Immature natural killer cell (primary cell): ENCODE measurements at regions not wholly inside any gene's neighbourhood (a gene's known extent, or its start where the extent isn't known, plus 50 kb on each side); places are given as distances from the start of the nearest gene placed in this dataset.
"Not testable (repeated sequence)": the region's sequence is repeated elsewhere in the genome, so short reads cannot be mapped to it uniquely, and the experiment has no call there.

Experiments used
- DNase-seq, 3 donors: peaks; one replicate each; pipeline ENCODE4 v3.0.0; 2022; ENCODE audit warnings: mixed read lengths in 1 of 3
- H3K27ac Mint-ChIP-seq, 6 donors: one replicate each; pipeline ENCODE4 v1.8.0; 2020; ENCODE audit warnings: mixed read lengths in 6 of 6, mild to moderate bottlenecking in 5 of 6, inconsistent platforms in 4 of 6, moderate library complexity in 3 of 6
- H3K27me3 Mint-ChIP-seq, 3 donors: one replicate each; pipeline ENCODE4 v1.8.0; 2020 to 2021; ENCODE audit warnings: low read depth in 3 of 3, mild to moderate bottlenecking in 3 of 3, mixed read lengths in 3 of 3, moderate library complexity in 3 of 3, inconsistent platforms in 1 of 3
- H3K36me3 Mint-ChIP-seq, 3 donors: one replicate each; pipeline ENCODE4 v1.8.0; 2020; ENCODE audit warnings: mixed read lengths in 3 of 3, inconsistent platforms in 2 of 3, mild to moderate bottlenecking in 2 of 3
- H3K4me1 Mint-ChIP-seq, 2 donors: one replicate each; pipeline ENCODE4 v1.8.0; 2020; ENCODE audit warnings: inconsistent platforms in 2 of 2, mild to moderate bottlenecking in 2 of 2, mixed read lengths in 2 of 2, moderate library complexity in 1 of 2
- H3K4me3 Mint-ChIP-seq, 5 donors: one replicate each; pipeline ENCODE4 v1.8.0; 2020; ENCODE audit warnings: mild to moderate bottlenecking in 5 of 5, mixed read lengths in 5 of 5, inconsistent platforms in 3 of 5, moderate library complexity in 3 of 5
- H3K9me3 Mint-ChIP-seq, 6 donors: one replicate each; pipeline ENCODE4 v1.8.0; 2020; ENCODE audit warnings: mild to moderate bottlenecking in 6 of 6, mixed read lengths in 6 of 6, inconsistent platforms in 4 of 6, moderate library complexity in 3 of 6

GRCh38 chr3:64805248-64805647 is 117.4 kb upstream of the ADAMTS9 start:
- DNase-seq, result no peak
- Mint-ChIP-seq H3K27me3 (no peaks in the 10 kb centered on the region), H3K27ac (no peak overlapping the region), H3K36me3 (no peaks in the 10 kb centered on the region), H3K9me3 (peaks cover 0 to 24% (median 8%) of the 10 kb centered on the region in 6 donors), H3K4me1 (no peaks in the 10 kb centered on the region), H3K4me3 (no peak overlapping the region)

- Mint-ChIP-seq H3K27me3 (no peaks in the 10 kb centered on the region), H3K36me3 (no peaks in the 10 kb centered on the region), H3K4me3 (no peak overlapping the region), H3K27ac (no peak overlapping the region), H3K4me1 (no peaks in the 10 kb centered on the region), H3K9me3 (peaks cover 0 to 24% (median 11%) of the 10 kb centered on the region in 6 donors)
- no peak for DNase-seq
These were observed 115.7 kb upstream of the ADAMTS9 start for GRCh38 chr3:64803469-64803868.

GRCh38 chr3:64802460-64802859 is 114.7 kb upstream of the ADAMTS9 start:
- no peak overlapping the region for H3K4me3 Mint-ChIP-seq
- no peak for DNase-seq
- no peaks in the 10 kb centered on the region for H3K36me3 Mint-ChIP-seq
- no peak overlapping the region for H3K27ac Mint-ChIP-seq
- peaks cover 0 to 20% (median 12%) of the 10 kb centered on the region in 6 donors for H3K9me3 Mint-ChIP-seq
- no peaks in the 10 kb centered on the region for H3K4me1 Mint-ChIP-seq
- H3K27me3 Mint-ChIP-seq, result no peaks in the 10 kb centered on the region

- Mint-ChIP-seq H3K36me3 (no peaks in the 10 kb centered on the region), H3K4me3 (no peak overlapping the region), H3K9me3 (peaks cover 0 to 16% (median 11%) of the 10 kb centered on the region in 6 donors), H3K27ac (no peak overlapping the region), H3K27me3 (no peaks in the 10 kb centered on the region), H3K4me1 (no peaks in the 10 kb centered on the region)
- DNase-seq, result no peak
These were observed 114.1 kb upstream of the ADAMTS9 start for GRCh38 chr3:64801856-64802255.

GRCh38 chr3:64799606-64800005 is 111.8 kb upstream of the ADAMTS9 start:
- Mint-ChIP-seq H3K27ac (no peak overlapping the region), H3K36me3 (no peaks in the 10 kb centered on the region), H3K27me3 (no peaks in the 10 kb centered on the region), H3K4me3 (no peak overlapping the region), H3K4me1 (no peaks in the 10 kb centered on the region), H3K9me3 (peaks cover 4 to 16% (median 7%) of the 10 kb centered on the region in 6 donors)
- DNase-seq, result no peak

- Mint-ChIP-seq H3K36me3 (no peaks in the 10 kb centered on the region), H3K27me3 (no peaks in the 10 kb centered on the region), H3K4me1 (no peaks in the 10 kb centered on the region), H3K9me3 (peaks cover 4 to 21% (median 7%) of the 10 kb centered on the region in 6 donors), H3K4me3 (no peak overlapping the region), H3K27ac (no peak overlapping the region)
- no peak for DNase-seq
These were observed 110.5 kb upstream of the ADAMTS9 start for GRCh38 chr3:64798316-64798715.

- H3K36me3 Mint-ChIP-seq, result no peaks in the 10 kb centered on the region
- no peak overlapping the region for H3K4me3 Mint-ChIP-seq
- peaks cover 4 to 9% (median 6%) of the 10 kb centered on the region in 6 donors for H3K9me3 Mint-ChIP-seq
- DNase-seq, result no peak
- H3K27me3 Mint-ChIP-seq, result no peaks in the 10 kb centered on the region
- no peaks in the 10 kb centered on the region for H3K4me1 Mint-ChIP-seq
- no peak overlapping the region for H3K27ac Mint-ChIP-seq
These were observed 109.0 kb upstream of the ADAMTS9 start for GRCh38 chr3:64796607-64797399.

- DNase-seq, result no peak
- H3K9me3 Mint-ChIP-seq, result peaks cover 0 to 18% (median 6%) of the 10 kb centered on the region in 6 donors
- H3K4me3 Mint-ChIP-seq, result no peak overlapping the region
- H3K27me3 Mint-ChIP-seq, result no peaks in the 10 kb centered on the region
- H3K36me3 Mint-ChIP-seq, result peaks cover 0 to 3% (median 0%) of the 10 kb centered on the region in 3 donors
- H3K27ac Mint-ChIP-seq, result no peak overlapping the region
- H3K4me1 Mint-ChIP-seq, result no peaks in the 10 kb centered on the region
These were observed 104.6 kb upstream of the ADAMTS9 start for GRCh38 chr3:64792445-64792844.

- no peaks in the 10 kb centered on the region for H3K4me1 Mint-ChIP-seq
- H3K27me3 Mint-ChIP-seq, result no peaks in the 10 kb centered on the region
- H3K27ac Mint-ChIP-seq, result no peak overlapping the region
- H3K36me3 Mint-ChIP-seq, result peaks cover 0 to 3% (median 0%) of the 10 kb centered on the region in 3 donors
- no peak for DNase-seq
- no peak overlapping the region for H3K4me3 Mint-ChIP-seq
- peaks cover 2 to 18% (median 6%) of the 10 kb centered on the region in 6 donors for H3K9me3 Mint-ChIP-seq
These were observed 101.3 kb upstream of the ADAMTS9 start for GRCh38 chr3:64789111-64789510.

GRCh38 chr3:64783200-64783599 is 95.4 kb upstream of the ADAMTS9 start:
- Mint-ChIP-seq H3K9me3 (peaks cover 16 to 43% (median 22%) of the 10 kb centered on the region in 6 donors), H3K36me3 (peaks cover 0 to 2% (median 0%) of the 10 kb centered on the region in 3 donors), H3K27me3 (peaks cover 0 to 3% (median 2%) of the 10 kb centered on the region in 3 donors), H3K4me1 (no peaks in the 10 kb centered on the region), H3K27ac (no peak overlapping the region), H3K4me3 (no peak overlapping the region)
- DNase-seq, result no peak

- H3K4me3 Mint-ChIP-seq, result not testable (repeated sequence)
These were observed 93.1 kb upstream of the ADAMTS9 start for GRCh38 chr3:64780923-64781322.

GRCh38 chr3:64773137-64773536 is 85.3 kb upstream of the ADAMTS9 start:
- no peaks in the 10 kb centered on the region for H3K4me1 Mint-ChIP-seq
- peaks cover 0 to 4% (median 0%) of the 10 kb centered on the region in 3 donors for H3K27me3 Mint-ChIP-seq
- H3K36me3 Mint-ChIP-seq, result peaks cover 0 to 3% (median 0%) of the 10 kb centered on the region in 3 donors
- DNase-seq, result no peak
- peaks cover 7 to 19% (median 10%) of the 10 kb centered on the region in 6 donors for H3K9me3 Mint-ChIP-seq
- H3K4me3 Mint-ChIP-seq, result no peak overlapping the region
- H3K27ac Mint-ChIP-seq, result no peak overlapping the region

More at GRCh38 chr3:64780923-64781322, 93.1 kb upstream of the ADAMTS9 start:
- H3K27ac Mint-ChIP-seq, H3K4me1 Mint-ChIP-seq, DNase-seq, H3K36me3 Mint-ChIP-seq, H3K27me3 Mint-ChIP-seq: not testable (repeated sequence)
- peaks cover 16 to 51% (median 25%) of the 10 kb centered on the region in 6 donors for H3K9me3 Mint-ChIP-seq

- no peak for DNase-seq
- Mint-ChIP-seq H3K9me3 (peaks cover 0 to 11% (median 4%) of the 10 kb centered on the region in 6 donors), H3K4me3 (no peak overlapping the region), H3K36me3 (no peaks in the 10 kb centered on the region), H3K27me3 (no peaks in the 10 kb centered on the region), H3K27ac (no peak overlapping the region), H3K4me1 (no peaks in the 10 kb centered on the region)
These were observed 78.6 kb upstream of the ADAMTS9 start for GRCh38 chr3:64766440-64766839.

GRCh38 chr3:64765947-64766346 is 78.1 kb upstream of the ADAMTS9 start:
- peaks cover 0 to 14% (median 4%) of the 10 kb centered on the region in 6 donors for H3K9me3 Mint-ChIP-seq
- no peaks in the 10 kb centered on the region for H3K36me3 Mint-ChIP-seq
- DNase-seq, result no peak
- no peaks in the 10 kb centered on the region for H3K27me3 Mint-ChIP-seq
- no peaks in the 10 kb centered on the region for H3K4me1 Mint-ChIP-seq
- H3K4me3 Mint-ChIP-seq, result no peak overlapping the region
- H3K27ac Mint-ChIP-seq, result no peak overlapping the region
